ENCODE measurements at regions not wholly inside any gene's neighbourhood (a gene's known extent, or its start where the extent isn't known, plus 50 kb on each side); places are given as distances from the start of the nearest gene placed in this dataset.
"Not testable (repeated sequence)": the region's sequence is repeated elsewhere in the genome, so short reads cannot be mapped to it uniquely, and the experiment has no call there.

- no peak for FAIRE-seq
- DNase-seq (ENCODE audit: insufficient read length, low spot score): no peak
- no peak for TF ChIP-seq TAF1 (IDR thresholded peaks at IDR 0.05; ENCODE audit: low read depth, low read length)
- no peak for TF ChIP-seq POLR2AphosphoS5 (IDR thresholded peaks at IDR 0.05; ENCODE audit: low read depth, low read length)
- TF ChIP-seq SPI1 (IDR thresholded peaks at IDR 0.05; ENCODE audit: low read depth, low read length): no peak
- no peak for TF ChIP-seq POLR2A (IDR thresholded peaks at IDR 0.05; ENCODE audit: low read depth, low read length)
- TF ChIP-seq POU2F2 (IDR thresholded peaks at IDR 0.05; ENCODE audit: low read depth, low read length): no peak
- no peak for TF ChIP-seq PAX5 (IDR thresholded peaks at IDR 0.05; ENCODE audit: insufficient read depth, low read length, severe bottlenecking)
Measured at GRCh38 chr2:153420394-153420793, 58.2 kb downstream of the RPRM start.

- FAIRE-seq (no peak), DNase-seq (ENCODE audit: insufficient read length, low spot score) (no peak)
- TF ChIP-seq SPI1 (IDR thresholded peaks at IDR 0.05; ENCODE audit: low read depth, low read length): no peak
- TF ChIP-seq POU2F2 (IDR thresholded peaks at IDR 0.05; ENCODE audit: low read depth, low read length): no peak
- no peak for TF ChIP-seq POLR2A (IDR thresholded peaks at IDR 0.05; ENCODE audit: low read depth, low read length)
- TF ChIP-seq PAX5 (IDR thresholded peaks at IDR 0.05; ENCODE audit: insufficient read depth, low read length, severe bottlenecking): no peak
- no peak for TF ChIP-seq POLR2AphosphoS5 (IDR thresholded peaks at IDR 0.05; ENCODE audit: low read depth, low read length)
Measured at GRCh38 chr2:153417077-153417476, 61.5 kb downstream of the RPRM start.

- DNase-seq (ENCODE audit: insufficient read length, low spot score) (no peak), FAIRE-seq (no peak)
- TF ChIP-seq PAX5 (IDR thresholded peaks at IDR 0.05; ENCODE audit: insufficient read depth, low read length, severe bottlenecking) (no peak), POLR2AphosphoS5 (IDR thresholded peaks at IDR 0.05; ENCODE audit: low read depth, low read length) (no peak), TAF1 (IDR thresholded peaks at IDR 0.05; ENCODE audit: low read depth, low read length) (no peak), SPI1 (IDR thresholded peaks at IDR 0.05; ENCODE audit: low read depth, low read length) (no peak), POU2F2 (IDR thresholded peaks at IDR 0.05; ENCODE audit: low read depth, low read length) (no peak), POLR2A (IDR thresholded peaks at IDR 0.05; ENCODE audit: low read depth, low read length) (no peak)
Measured at GRCh38 chr2:153416071-153416470, 62.5 kb downstream of the RPRM start.

- FAIRE-seq: no peak
- no peak for DNase-seq (ENCODE audit: insufficient read length, low spot score)
- TF ChIP-seq PAX5 (IDR thresholded peaks at IDR 0.05; ENCODE audit: insufficient read depth, low read length, severe bottlenecking) (no peak), TAF1 (IDR thresholded peaks at IDR 0.05; ENCODE audit: low read depth, low read length) (no peak), POLR2AphosphoS5 (IDR thresholded peaks at IDR 0.05; ENCODE audit: low read depth, low read length) (no peak), POLR2A (IDR thresholded peaks at IDR 0.05; ENCODE audit: low read depth, low read length) (no peak), POU2F2 (IDR thresholded peaks at IDR 0.05; ENCODE audit: low read depth, low read length) (no peak), SPI1 (IDR thresholded peaks at IDR 0.05; ENCODE audit: low read depth, low read length) (no peak)
Measured at GRCh38 chr2:153408710-153409385, 69.7 kb downstream of the RPRM start.

- FAIRE-seq: no peak
- TF ChIP-seq PAX5 (IDR thresholded peaks at IDR 0.05; ENCODE audit: insufficient read depth, low read length, severe bottlenecking): no peak
- no peak for DNase-seq (ENCODE audit: insufficient read length, low spot score)
Measured at GRCh38 chr2:153405196-153405595, 73.4 kb downstream of the RPRM start.

GRCh38 chr2:153404792-153405191 lies 73.8 kb downstream of the RPRM start:
- TF ChIP-seq TAF1 (IDR thresholded peaks at IDR 0.05; ENCODE audit: low read depth, low read length): no peak
- TF ChIP-seq SPI1 (IDR thresholded peaks at IDR 0.05; ENCODE audit: low read depth, low read length): no peak
- no peak for TF ChIP-seq POU2F2 (IDR thresholded peaks at IDR 0.05; ENCODE audit: low read depth, low read length)
- no peak for TF ChIP-seq PAX5 (IDR thresholded peaks at IDR 0.05; ENCODE audit: insufficient read depth, low read length, severe bottlenecking)
- TF ChIP-seq POLR2AphosphoS5 (IDR thresholded peaks at IDR 0.05; ENCODE audit: low read depth, low read length): no peak
- no peak for TF ChIP-seq POLR2A (IDR thresholded peaks at IDR 0.05; ENCODE audit: low read depth, low read length)
- FAIRE-seq: no peak
- DNase-seq (ENCODE audit: insufficient read length, low spot score): no peak

- TF ChIP-seq POLR2AphosphoS5 (IDR thresholded peaks at IDR 0.05; ENCODE audit: low read depth, low read length) (no peak), TAF1 (IDR thresholded peaks at IDR 0.05; ENCODE audit: low read depth, low read length) (no peak), POLR2A (IDR thresholded peaks at IDR 0.05; ENCODE audit: low read depth, low read length) (no peak), POU2F2 (IDR thresholded peaks at IDR 0.05; ENCODE audit: low read depth, low read length) (no peak), SPI1 (IDR thresholded peaks at IDR 0.05; ENCODE audit: low read depth, low read length) (no peak), PAX5 (IDR thresholded peaks at IDR 0.05; ENCODE audit: insufficient read depth, low read length, severe bottlenecking) (no peak)
- FAIRE-seq (no peak), DNase-seq (ENCODE audit: insufficient read length, low spot score) (no peak)
Measured at GRCh38 chr2:153403940-153404339, 74.6 kb downstream of the RPRM start.

GRCh38 chr2:153403352-153403751 lies 75.2 kb downstream of the RPRM start:
- not testable (repeated sequence) for DNase-seq (ENCODE audit: insufficient read length, low spot score); FAIRE-seq

- no peak for DNase-seq (ENCODE audit: insufficient read length, low spot score)
- no peak for TF ChIP-seq POU2F2 (IDR thresholded peaks at IDR 0.05; ENCODE audit: low read depth, low read length)
- no peak for TF ChIP-seq POLR2A (IDR thresholded peaks at IDR 0.05; ENCODE audit: low read depth, low read length)
- TF ChIP-seq PAX5 (IDR thresholded peaks at IDR 0.05; ENCODE audit: insufficient read depth, low read length, severe bottlenecking): no peak
- no peak for TF ChIP-seq SPI1 (IDR thresholded peaks at IDR 0.05; ENCODE audit: low read depth, low read length)
- TF ChIP-seq POLR2AphosphoS5 (IDR thresholded peaks at IDR 0.05; ENCODE audit: low read depth, low read length): no peak
- no peak for TF ChIP-seq TAF1 (IDR thresholded peaks at IDR 0.05; ENCODE audit: low read depth, low read length)
- FAIRE-seq: no peak
Measured at GRCh38 chr2:153394686-153395085, 83.9 kb downstream of the RPRM start.

GRCh38 chr2:153394247-153394646 lies 84.3 kb downstream of the RPRM start:
- FAIRE-seq (no peak), DNase-seq (ENCODE audit: insufficient read length, low spot score) (no peak)
- TF ChIP-seq POU2F2 (IDR thresholded peaks at IDR 0.05; ENCODE audit: low read depth, low read length) (no peak), SPI1 (IDR thresholded peaks at IDR 0.05; ENCODE audit: low read depth, low read length) (no peak), POLR2AphosphoS5 (IDR thresholded peaks at IDR 0.05; ENCODE audit: low read depth, low read length) (no peak), POLR2A (IDR thresholded peaks at IDR 0.05; ENCODE audit: low read depth, low read length) (no peak), PAX5 (IDR thresholded peaks at IDR 0.05; ENCODE audit: insufficient read depth, low read length, severe bottlenecking) (no peak), TAF1 (IDR thresholded peaks at IDR 0.05; ENCODE audit: low read depth, low read length) (no peak)
